HG02678 (cell line): ENCODE measurements at regions not wholly inside any gene's neighbourhood (a gene's known extent, or its start where the extent isn't known, plus 50 kb on each side); places are given as distances from the start of the nearest gene placed in this dataset.
"Not testable (repeated sequence)": the region's sequence is repeated elsewhere in the genome, so short reads cannot be mapped to it uniquely, and the experiment has no call there.

Experiments
- ATAC-seq: cut with Tn5 transposase; IDR thresholded peaks from one replicate; pipeline ENCODE4 v1.9.1; 2021; ENCODE audit warnings: mild to moderate bottlenecking, moderate library complexity; ENCODE audit not compliant: unreplicated experiment

GRCh38 chr9:108766626-108767161 lies 89.1 kb downstream of the ACTL7B start:
- ATAC-seq, result no peak

GRCh38 chr9:108765265-108765664 lies 90.5 kb downstream of the ACTL7B start:
- ATAC-seq, result no peak

GRCh38 chr9:108762348-108763055 lies 93.3 kb downstream of the ACTL7B start:
- ATAC-seq, result no peak

- no peak for ATAC-seq
These were observed 94.0 kb downstream of the ACTL7B start for GRCh38 chr9:108761655-108762347.

DNA sequence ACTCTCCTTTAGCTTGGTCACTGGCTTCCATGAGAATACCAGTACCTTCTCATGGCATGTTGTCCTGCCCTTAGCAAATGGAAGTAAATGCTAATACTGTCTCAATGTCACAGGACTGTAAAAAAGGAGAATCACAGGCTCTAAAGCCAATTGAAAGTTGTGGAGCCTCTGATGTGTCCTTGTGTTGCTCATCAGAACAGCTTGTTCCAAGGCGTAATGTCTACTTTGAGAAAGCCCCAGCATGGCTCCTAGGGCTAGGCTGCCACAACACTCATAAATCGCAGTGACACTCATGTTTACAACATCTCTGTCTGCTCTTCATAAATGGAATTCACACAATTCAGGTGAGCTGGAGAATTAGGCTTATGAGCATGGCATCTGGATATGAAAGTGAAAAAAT lies 94.9 kb downstream of the ACTL7B start:
- ATAC-seq, result no peak

DNA sequence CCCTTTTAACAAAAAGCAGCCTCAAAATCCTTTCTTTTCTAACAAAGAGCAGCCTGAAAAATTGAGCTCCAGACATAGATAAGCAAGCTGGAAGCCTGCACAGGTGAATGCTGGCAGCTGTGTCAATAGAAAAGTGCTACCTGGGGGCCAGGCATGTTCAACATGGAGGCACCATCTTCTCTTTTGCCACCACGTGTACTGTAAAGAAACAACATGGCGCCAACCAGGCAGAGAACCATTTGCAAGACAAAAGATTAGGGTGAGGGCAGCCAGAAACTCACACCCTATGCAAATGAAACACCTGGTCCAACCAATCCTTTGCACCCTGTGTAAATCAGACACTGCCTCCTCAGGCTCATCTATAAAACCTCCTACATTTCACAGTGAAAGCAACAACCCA lies 96.0 kb downstream of the ACTL7B start:
- ATAC-seq, result no peak

- no peak for ATAC-seq
These were observed 96.4 kb downstream of the ACTL7B start for GRCh38 chr9:108759399-108759798.

DNA sequence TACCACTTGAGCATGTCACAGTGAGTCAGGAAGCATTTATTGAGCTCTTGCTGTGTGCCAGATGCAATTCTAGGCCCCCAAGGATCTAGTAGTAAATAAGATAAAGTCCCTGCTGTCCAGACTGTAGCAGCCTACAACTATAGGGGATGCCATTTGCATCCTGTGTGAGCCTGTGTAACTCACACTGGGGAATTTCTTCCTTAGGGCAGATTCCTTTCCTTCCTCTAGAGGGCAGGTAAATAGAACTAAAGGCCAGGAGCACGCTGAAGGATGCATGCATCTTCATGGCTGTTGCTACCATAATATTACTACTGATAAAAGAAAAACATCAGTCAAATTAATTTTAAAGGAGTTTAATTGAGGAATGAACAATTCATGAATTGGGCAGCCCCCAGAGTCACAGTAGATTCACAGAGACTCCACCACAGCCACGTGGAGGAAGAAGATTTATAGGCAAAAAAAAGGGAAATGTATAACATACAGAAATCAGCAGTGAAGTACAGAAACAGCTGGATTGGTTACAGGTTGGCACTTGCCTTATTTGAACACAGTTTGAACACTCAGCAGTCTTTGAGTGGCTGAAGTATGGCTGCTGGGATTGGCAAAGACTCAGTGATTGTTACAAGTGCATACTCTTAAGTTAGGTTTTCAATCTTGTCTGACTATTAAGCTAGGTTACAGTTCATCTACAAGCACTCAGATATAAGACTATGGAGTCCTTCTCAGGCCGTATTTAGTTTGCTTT lies 98.9 kb downstream of the ACTL7B start:
- no peak for ATAC-seq

GRCh38 chr9:108755979-108756378 lies 99.8 kb downstream of the ACTL7B start:
- no peak for ATAC-seq

- no peak for ATAC-seq
These were observed 104.4 kb downstream of the ACTL7B start for GRCh38 chr9:108751369-108751768.

- ATAC-seq, result no peak
These were observed 105.0 kb downstream of the ACTL7B start for GRCh38 chr9:108750661-108751215.

- ATAC-seq, result no peak
These were observed 107.0 kb downstream of the ACTL7B start for GRCh38 chr9:108748776-108749175.

GRCh38 chr9:108746864-108747263 lies 108.9 kb downstream of the ACTL7B start:
- ATAC-seq, result no peak

GRCh38 chr9:108746001-108746400 lies 109.8 kb downstream of the ACTL7B start:
- no peak for ATAC-seq

- ATAC-seq, result no peak
These were observed 111.1 kb downstream of the ACTL7B start for GRCh38 chr9:108744641-108745040.

- no peak for ATAC-seq
These were observed 111.8 kb downstream of the ACTL7B start for GRCh38 chr9:108743901-108744371.

- ATAC-seq, result no peak
These were observed 112.4 kb downstream of the ACTL7B start for GRCh38 chr9:108743416-108743815.

DNA sequence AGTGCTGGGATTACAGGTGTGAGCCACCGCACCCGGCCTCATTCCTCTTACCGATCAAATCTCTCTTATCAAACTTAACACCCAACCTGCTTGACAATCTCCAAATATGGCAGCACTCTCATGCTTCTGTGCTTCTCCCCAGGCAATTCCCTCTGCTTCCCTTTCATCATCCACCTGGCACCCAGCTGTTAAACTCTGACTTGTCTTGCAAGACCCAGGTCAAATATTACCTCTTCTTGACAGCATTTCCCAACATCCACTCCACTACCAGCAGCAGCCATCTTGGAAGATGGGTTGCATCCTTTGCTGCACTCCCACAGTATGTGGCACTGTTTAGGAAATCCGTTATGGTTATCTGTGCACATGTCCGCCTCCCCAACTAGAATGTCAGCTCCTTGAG lies 113.6 kb downstream of the ACTL7B start:
- ATAC-seq, result no peak

GRCh38 chr9:108731292-108731691 lies 124.5 kb downstream of the ACTL7B start:
- not testable (repeated sequence) for ATAC-seq

- no peak for ATAC-seq
These were observed 128.1 kb downstream of the ACTL7B start for GRCh38 chr9:108727580-108728111.

DNA sequence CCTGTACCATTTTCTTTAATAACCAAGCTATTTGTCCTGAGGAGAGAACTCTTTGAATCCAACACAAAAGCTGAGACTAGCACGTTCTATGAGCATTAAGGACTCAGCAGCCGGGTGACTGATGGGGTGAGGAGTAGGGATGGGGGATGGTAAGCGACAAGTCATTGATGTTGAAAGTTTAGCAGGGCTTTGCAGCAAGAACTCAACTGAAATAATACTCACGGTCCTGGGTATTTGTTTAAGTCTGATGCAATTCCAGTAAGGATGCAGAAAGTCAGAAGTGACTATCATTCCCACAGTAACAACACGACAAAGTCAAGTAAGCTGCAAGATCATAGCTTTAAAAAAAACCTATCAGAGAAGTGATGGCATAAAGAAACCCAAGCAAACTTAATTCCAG lies 131.1 kb downstream of the ACTL7B start:
- no peak for ATAC-seq
